Left renal pelvis (tissue), 4 donors: ENCODE measurements at regions not wholly inside any gene's neighbourhood (a gene's known extent, or its start where the extent isn't known, plus 50 kb on each side); places are given as distances from the start of the nearest gene placed in this dataset.
"Not testable (repeated sequence)": the region's sequence is repeated elsewhere in the genome, so short reads cannot be mapped to it uniquely, and the experiment has no call there.

ENCODE experiments used
- DNase-seq, 4 donors: peaks; one replicate each; pipeline ENCODE4 v3.0.0-alpha.2; 2013; ENCODE audit warnings: low read depth in 4 of 4, low spot score in 3 of 4

DNA sequence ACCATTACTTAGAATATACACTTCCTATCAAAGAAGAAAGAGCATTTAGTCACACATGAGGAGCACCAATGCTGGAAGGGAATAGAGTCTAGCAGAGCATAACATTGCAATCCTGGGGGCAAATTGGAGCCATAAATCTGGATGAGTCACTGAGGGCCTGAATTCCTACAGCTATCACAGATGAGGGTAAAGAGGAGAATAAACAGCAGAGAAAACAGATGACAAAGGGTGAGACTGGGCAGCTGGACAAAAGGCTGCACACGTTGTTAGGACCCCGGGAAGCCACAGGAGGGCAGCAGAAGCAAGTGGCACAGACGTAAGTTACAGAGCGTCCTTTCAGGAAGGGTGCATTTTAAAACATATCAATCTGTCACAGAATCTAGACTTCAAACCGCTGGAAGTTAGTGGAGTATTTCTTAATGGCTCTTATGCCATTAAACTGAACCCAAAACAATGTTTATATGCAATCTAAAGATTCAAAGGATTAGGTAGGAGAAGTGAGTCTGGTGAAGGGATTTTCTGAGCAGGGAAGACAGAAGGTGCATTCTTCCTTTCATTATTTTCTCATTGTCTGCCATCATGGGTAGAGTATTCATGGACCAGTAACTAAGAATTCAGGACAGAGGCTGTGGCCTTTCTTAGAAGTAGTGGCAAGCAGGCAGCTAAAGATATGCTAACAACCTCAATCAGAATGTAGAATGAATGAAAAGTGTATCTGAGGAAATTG, 159.8 kb upstream of the DAAM1 start:
- DNase-seq = peak; percentile 61 to 75 (median 70)

- no peak for DNase-seq
These were observed 155.6 kb upstream of the DAAM1 start for GRCh38 chr14:59032826-59033225.

- no peak for DNase-seq
These were observed 152.3 kb upstream of the DAAM1 start for GRCh38 chr14:59036134-59036533.

DNA sequence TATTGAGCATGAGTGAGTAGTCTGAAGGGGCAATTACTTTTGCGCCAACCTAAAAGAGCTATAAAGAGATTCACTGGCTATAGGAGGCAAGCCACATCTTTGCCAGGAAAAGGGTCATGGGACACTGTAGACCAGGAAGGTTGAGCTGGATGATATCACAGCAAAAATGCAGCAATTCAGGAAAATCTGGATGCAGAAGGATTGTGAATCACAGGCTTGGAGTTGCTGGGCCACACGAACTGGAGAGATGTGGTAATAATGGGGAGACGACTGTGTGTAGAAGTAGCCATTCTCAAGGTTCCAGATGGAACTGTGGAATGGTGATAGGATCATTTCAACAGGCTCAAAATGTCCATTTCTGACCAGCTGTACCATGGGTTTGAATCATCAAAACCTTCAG, 151.4 kb upstream of the DAAM1 start:
- no peak for DNase-seq

GRCh38 chr14:59037620-59038019, 150.8 kb upstream of the DAAM1 start:
- DNase-seq = no peak

GRCh38 chr14:59038746-59039145, 149.7 kb upstream of the DAAM1 start:
- DNase-seq = no peak

DNA sequence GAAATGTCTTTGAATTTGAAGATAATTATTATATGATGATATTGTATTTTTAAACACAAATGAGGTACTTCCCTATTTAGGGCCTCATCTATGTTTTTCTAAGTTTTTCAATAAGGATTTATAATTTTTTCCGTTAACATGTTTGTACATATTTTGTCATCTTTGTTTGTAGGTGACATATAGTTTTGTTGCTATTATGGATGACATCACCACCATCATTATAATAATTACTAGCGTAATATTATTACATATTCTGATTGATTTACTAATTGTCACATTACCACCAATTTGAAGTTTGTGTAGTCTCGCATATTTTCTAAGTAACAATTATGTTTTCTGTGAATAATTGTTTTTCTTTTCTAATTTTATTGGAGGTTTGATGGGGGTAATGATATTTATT, 147.2 kb upstream of the DAAM1 start:
- DNase-seq = no peak

DNA sequence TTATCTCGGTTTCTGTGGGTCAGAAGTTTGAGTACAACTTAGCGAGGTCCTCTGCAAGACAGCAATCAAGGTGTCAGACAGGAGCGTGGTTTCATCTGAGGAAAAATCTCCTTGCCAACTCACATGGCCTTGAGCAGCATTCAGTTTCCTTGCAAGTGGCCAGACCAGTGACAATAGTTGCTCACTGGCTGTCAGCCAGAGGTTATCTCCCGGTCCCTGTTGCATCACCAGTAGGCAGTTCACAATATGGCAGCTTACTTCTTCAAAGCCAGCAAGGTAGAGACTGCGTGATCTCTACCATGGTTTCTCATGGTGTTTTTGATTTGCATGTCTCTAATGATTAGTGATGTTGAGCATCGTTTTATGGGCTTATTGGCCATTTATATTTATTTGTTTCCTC, 143.8 kb upstream of the DAAM1 start:
- DNase-seq = no peak

DNA sequence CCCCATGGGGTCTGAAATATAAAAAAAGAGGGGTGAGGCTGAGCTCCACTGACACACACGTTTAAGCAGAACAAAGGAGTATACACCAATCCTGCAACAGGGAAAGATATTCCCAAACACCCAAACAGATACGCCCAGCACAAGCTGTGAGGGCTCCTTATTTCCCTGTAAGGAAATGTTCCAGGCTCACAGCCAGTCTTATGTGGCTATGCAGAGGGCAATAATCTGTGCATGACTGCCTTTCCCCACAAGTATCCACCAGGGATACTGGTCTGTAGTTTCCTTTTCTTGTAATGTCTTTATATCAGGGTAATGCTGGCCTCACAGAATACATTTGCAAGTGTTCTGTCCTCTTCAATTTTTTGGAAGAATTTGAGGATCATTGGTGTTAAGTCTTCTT, 141.7 kb upstream of the DAAM1 start:
- DNase-seq = no peak

DNA sequence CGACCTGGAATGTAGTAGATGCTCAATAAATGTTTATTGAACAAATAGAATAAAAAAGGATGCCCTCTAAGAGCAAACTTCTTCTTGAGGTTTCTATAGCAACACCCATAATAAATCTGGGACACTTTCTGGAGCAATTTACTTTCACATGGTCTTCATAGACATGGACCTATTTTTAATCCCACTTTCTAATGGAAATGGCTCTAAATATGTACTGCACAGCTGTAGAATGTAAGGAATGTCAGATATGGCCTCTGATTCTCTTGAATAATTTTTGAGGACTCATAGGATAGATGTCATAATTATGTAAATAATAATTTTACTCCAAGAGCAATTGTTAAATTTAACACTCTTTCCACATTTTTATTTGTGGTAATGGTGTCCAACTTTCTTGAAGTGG, 133.5 kb upstream of the DAAM1 start:
- DNase-seq = no peak

GRCh38 chr14:59055439-59056045, 132.9 kb upstream of the DAAM1 start:
- DNase-seq = no peak

DNA sequence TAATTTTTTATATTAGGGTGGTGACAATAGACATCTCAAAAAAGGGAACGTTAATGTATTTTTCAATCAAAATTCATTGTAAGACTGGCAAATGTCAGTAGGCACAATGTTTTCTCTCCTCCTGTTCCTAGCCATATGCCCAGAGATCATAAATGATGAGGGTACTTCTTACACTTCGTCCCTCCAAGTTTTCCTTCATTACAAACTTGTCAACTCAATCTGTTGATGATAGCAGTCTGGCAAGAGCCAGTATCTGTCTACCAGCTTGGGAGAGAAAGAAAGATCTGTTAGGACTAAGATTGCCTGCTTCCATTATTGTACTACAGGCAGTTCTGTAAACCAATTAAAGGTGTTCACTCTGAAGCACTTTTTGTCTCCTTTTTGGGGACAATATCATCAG, 130.9 kb upstream of the DAAM1 start:
- no peak for DNase-seq

- not testable (repeated sequence) for DNase-seq
These were observed 129.7 kb upstream of the DAAM1 start for GRCh38 chr14:59058776-59059175.

DNA sequence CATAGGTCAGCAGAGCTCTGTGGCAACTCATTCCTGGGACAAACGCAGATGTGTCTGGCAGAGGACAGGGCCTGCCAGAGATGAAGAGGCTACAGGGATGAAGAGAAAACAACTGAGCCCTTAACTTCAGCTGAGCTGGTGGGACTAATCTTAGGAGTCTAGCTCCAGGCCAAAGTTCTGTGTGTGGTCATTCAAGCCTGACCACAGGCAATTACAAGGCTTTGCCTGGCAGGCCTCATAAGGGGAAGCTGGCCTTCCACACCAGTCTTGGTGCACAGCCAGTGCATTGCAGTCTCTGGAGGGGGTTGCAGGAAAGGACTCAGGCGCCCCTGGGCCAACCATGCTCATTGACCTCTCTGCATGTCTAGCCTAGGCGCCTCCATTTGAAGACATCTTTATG, 127.6 kb upstream of the DAAM1 start:
- peak in 1 of 4 donors; percentile 17 for DNase-seq

DNA sequence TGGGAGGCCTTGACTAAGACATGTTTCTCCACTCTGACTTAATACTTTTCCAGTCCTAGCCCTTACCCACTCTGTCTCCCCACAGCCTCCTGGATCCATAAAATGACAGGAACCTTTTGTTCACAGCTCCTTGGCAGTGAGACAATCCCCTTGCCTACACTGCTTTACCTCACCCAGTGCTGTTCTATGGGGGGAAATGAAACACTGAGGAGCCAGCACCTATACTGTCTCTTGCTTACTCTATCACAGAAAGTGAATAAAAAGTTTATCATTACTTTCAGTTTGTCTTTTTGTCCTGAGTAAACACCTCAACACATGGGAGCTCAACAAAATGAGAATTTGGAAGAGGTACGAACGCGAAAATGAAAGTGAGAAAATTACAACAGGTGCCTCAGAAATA, 127.2 kb upstream of the DAAM1 start:
- DNase-seq = no peak

DNA sequence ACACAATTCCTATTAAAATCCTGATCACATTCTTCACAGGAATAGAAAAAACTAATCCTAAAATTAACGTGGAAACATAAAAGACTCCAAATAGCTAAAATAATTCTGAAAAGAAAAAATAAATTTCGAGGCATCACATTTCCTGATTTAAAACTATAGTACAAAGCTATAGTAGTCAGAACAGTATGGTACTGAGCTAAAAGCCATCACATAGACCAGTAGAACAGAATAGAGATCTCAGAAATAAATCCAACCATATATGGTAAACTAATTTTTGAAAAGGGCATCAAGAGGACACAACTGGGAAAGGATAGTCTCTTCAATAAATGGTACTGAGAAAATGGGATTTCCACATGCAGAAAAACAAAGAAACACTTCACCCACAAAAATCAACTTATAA, 125.2 kb upstream of the DAAM1 start:
- DNase-seq = no peak

- DNase-seq = no peak
These were observed 121.2 kb upstream of the DAAM1 start for GRCh38 chr14:59067127-59067894.

DNA sequence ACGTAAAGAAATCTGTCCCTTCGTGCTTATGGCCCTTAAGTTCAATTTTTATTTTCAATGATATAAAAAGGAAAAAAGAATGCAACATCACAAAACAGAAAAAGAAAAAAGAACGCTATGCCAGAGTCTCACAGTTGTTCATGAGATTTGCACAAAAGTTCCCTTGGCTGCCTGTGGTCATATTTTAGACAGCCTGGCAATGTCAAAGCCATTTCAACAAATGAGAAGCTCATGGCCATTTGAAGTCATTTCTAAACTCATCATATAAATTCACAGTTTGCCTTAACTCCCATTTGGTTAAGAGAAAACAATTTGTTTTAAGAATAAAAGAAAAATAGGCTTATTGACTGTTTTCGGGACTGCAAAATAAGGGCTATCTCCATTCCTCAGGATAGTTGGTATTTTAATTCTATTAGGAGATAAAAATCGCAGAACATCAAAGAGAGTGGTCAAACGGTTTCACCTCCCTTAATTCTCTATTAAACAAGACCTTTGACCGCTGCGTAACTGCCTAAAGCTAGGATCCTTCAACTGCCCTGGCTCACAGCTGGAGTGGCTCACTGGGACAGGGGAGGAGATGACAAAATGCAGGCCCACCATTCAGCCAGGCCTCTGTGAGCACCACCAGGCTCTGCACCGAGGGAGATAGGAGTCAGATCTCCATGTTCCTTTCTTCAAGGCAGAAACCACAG, 119.2 kb upstream of the DAAM1 start:
- DNase-seq = peak in 1 of 4 donors; percentile 40

GRCh38 chr14:59075506-59075905, 113.0 kb upstream of the DAAM1 start:
- DNase-seq = no peak

- DNase-seq = no peak
These were observed 106.7 kb upstream of the DAAM1 start for GRCh38 chr14:59081720-59082119.

DNA sequence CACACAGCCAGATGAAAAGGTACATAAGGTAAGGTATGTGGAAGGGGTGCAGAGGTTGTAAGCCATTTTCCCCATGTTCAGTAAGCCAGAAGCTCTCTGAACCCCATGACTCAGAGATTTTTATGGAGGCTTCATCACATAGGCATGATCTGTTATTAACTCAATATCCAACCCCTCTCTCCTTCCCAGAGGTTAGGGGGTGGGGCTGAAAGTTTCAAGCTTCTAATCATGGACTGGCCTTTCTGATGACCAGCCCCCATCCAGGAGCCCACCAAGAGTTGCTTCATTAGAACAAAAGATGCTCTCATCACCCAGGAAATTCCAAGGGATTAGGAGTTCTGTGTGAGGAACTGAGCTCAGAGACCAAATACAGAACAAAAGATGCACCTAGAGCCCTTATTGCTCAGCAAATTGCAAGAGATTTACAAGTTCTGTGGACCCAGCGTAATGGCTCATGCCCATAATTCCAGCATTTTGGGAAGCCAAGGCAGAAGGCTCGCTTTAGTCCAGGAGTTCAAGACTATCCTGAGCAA, 103.2 kb upstream of the DAAM1 start:
- DNase-seq = no peak
